ENCODE measurements at regions not wholly inside any gene's neighbourhood (a gene's known extent, or its start where the extent isn't known, plus 50 kb on each side); places are given as distances from the start of the nearest gene placed in this dataset.

- no peak for TF ChIP-seq POLR2AphosphoS5 (IDR thresholded peaks at IDR 0.05)
- TF ChIP-seq POLR2A (IDR thresholded peaks at IDR 0.05), result no peak
- no peak for TF ChIP-seq CTCF (IDR thresholded peaks at IDR 0.05)
- TF ChIP-seq EP300 (IDR thresholded peaks at IDR 0.05), result no peak
- Histone ChIP-seq H3K4me1 (no peaks in the 10 kb centered on the region), H3K27ac (no peak overlapping the region), H3K36me3 (no peaks in the 10 kb centered on the region), H3K9me3 (no peaks in the 10 kb centered on the region), H3K4me3 (no peak overlapping the region), H3K27me3 (peaks cover 32% of the 10 kb centered on the region)
- 17 to 42% methylated on average over 3 to 6 of the region's 8 CpGs for WGBS, 2 donors (ENCODE audit: low coverage in 1 of 2)
- ATAC-seq, result no peak
Measured at GRCh38 chr11:116256215-116256614, 516.6 kb downstream of the BUD13 start.

- Histone ChIP-seq H3K9me3 (no peaks in the 10 kb centered on the region), H3K4me1 (no peaks in the 10 kb centered on the region), H3K4me3 (no peak overlapping the region), H3K36me3 (no peaks in the 10 kb centered on the region), H3K27ac (no peak overlapping the region), H3K27me3 (peaks cover 25% of the 10 kb centered on the region)
- TF ChIP-seq CTCF (IDR thresholded peaks at IDR 0.05) (no peak), EP300 (IDR thresholded peaks at IDR 0.05) (no peak), POLR2A (IDR thresholded peaks at IDR 0.05) (no peak), POLR2AphosphoS5 (IDR thresholded peaks at IDR 0.05) (no peak)
- 85 to 89% methylated on average over 3 to 4 of the region's 7 CpGs for WGBS, 2 donors (ENCODE audit: low coverage in 1 of 2)
- no peak for ATAC-seq
Measured at GRCh38 chr11:116255321-116255953, 517.4 kb downstream of the BUD13 start.

- H3K36me3 ChIP-seq, result no peaks in the 10 kb centered on the region
- H3K9me3 ChIP-seq, result no peaks in the 10 kb centered on the region
- no peak overlapping the region for H3K27ac ChIP-seq
- peaks cover 6% of the 10 kb centered on the region for H3K27me3 ChIP-seq
- 80 to 93% methylated on average over 1 to 7 of the region's 7 CpGs for WGBS, 2 donors (ENCODE audit: low coverage in 1 of 2)
- TF ChIP-seq CTCF (IDR thresholded peaks at IDR 0.05), result no peak
- no peak for TF ChIP-seq POLR2AphosphoS5 (IDR thresholded peaks at IDR 0.05)
- TF ChIP-seq EP300 (IDR thresholded peaks at IDR 0.05), result no peak
- TF ChIP-seq POLR2A (IDR thresholded peaks at IDR 0.05), result no peak
- ATAC-seq, result no peak
- H3K4me3 ChIP-seq, result no peak overlapping the region
- H3K4me1 ChIP-seq, result no peaks in the 10 kb centered on the region
Measured at GRCh38 chr11:116250155-116250554, 522.6 kb downstream of the BUD13 start.

GRCh38 chr11:116249561-116249960 is 523.2 kb downstream of the BUD13 start:
- no peak overlapping the region for H3K27ac ChIP-seq
- no peak overlapping the region for H3K4me3 ChIP-seq
- 77 to 86% methylated on average over 1 to 2 of the region's 2 CpGs for WGBS, 2 donors (ENCODE audit: low coverage in 1 of 2)
- no peaks in the 10 kb centered on the region for H3K36me3 ChIP-seq
- no peak for ATAC-seq
- peaks cover 6% of the 10 kb centered on the region for H3K27me3 ChIP-seq
- H3K4me1 ChIP-seq, result peaks cover 0 to 4% (median 0%) of the 10 kb centered on the region in 3 donors
- no peaks in the 10 kb centered on the region for H3K9me3 ChIP-seq
- no peak for TF ChIP-seq POLR2AphosphoS5 (IDR thresholded peaks at IDR 0.05)
- no peak for TF ChIP-seq POLR2A (IDR thresholded peaks at IDR 0.05)
- no peak for TF ChIP-seq EP300 (IDR thresholded peaks at IDR 0.05)
- TF ChIP-seq CTCF (IDR thresholded peaks at IDR 0.05), result no peak

GRCh38 chr11:116244889-116245288 is 527.9 kb downstream of the BUD13 start:
- WGBS, 2 donors (ENCODE audit: low coverage in 1 of 2), result 30% methylated on average over 2 of the region's 4 CpGs; no CpG with 5 or more reads in 1 of the 2 donors
- no peak for ATAC-seq
- H3K27ac ChIP-seq, result no peak overlapping the region
- H3K27me3 ChIP-seq, result peaks cover 6% of the 10 kb centered on the region
- no peaks in the 10 kb centered on the region for H3K36me3 ChIP-seq
- no peaks in the 10 kb centered on the region for H3K9me3 ChIP-seq
- peaks cover 0 to 10% (median 0%) of the 10 kb centered on the region in 3 donors for H3K4me1 ChIP-seq
- TF ChIP-seq EP300 (IDR thresholded peaks at IDR 0.05) (no peak), POLR2AphosphoS5 (IDR thresholded peaks at IDR 0.05) (no peak), CTCF (IDR thresholded peaks at IDR 0.05) (no peak), POLR2A (IDR thresholded peaks at IDR 0.05) (no peak)
- no peak overlapping the region for H3K4me3 ChIP-seq

All from gastroesophageal sphincter (tissue), 4 donors.